K562 (cell line): ENCODE measurements at regions not wholly inside any gene's neighbourhood (a gene's known extent, or its start where the extent isn't known, plus 50 kb on each side); places are given as distances from the start of the nearest gene placed in this dataset.

Experiments
- CTBP1 ChIP-seq: fragments of 450-650 bp; IDR thresholded peaks from 2 replicates; pipeline ENCODE4 v1.6.1; 2016; ENCODE audit warnings: borderline replicate concordance
- EHMT2 ChIP-seq: fragments of 450-650 bp; IDR thresholded peaks from 2 replicates; pipeline ENCODE4 v1.6.1; 2018; ENCODE audit warnings: antibody characterized with exemption
- ELF1 ChIP-seq: fragments of 200-800 bp; sonication (Bioruptor generic); IDR thresholded peaks from 2 replicates; pipeline ENCODE4 v1.6.1; 2016; ENCODE audit warnings: missing genetic modification characterization, missing compliant biosample characterization
- HBP1 ChIP-seq: fragments of 450-650 bp; formaldehyde crosslinking; IDR thresholded peaks from 2 replicates; pipeline ENCODE4 v1.4.0; 2022; ENCODE audit warnings: missing genetic modification characterization
- IRF1 ChIP-seq: sonication (generic); formaldehyde crosslinking; IDR thresholded peaks from 2 replicates; pipeline ENCODE4 v1.8.0; 2022; ENCODE audit warnings: missing genetic modification reagents, mild to moderate bottlenecking, borderline replicate concordance
- KDM1A ChIP-seq, 2 experiments: fragments of 450-650 bp; IDR thresholded peaks; 2 replicates each; pipeline ENCODE4 v1.6.1; 2016; ENCODE audit warnings: mild to moderate bottlenecking in 2 of 2
- MLLT1 ChIP-seq, 2 experiments: fragments of 450-650 bp; IDR thresholded peaks; 2 replicates each; pipeline ENCODE4 v1.6.1; 2016
- RCOR1 ChIP-seq, 2 experiments: IDR thresholded peaks; 2 replicates each; pipeline ENCODE4 v1.6.1; 2012; ENCODE audit warnings: low read depth in 2 of 2, low read length in 2 of 2, borderline replicate concordance in 1 of 2, improper control_type of control experiment in 1 of 2
- SRSF9 ChIP-seq: fragments of 200-400 bp; formaldehyde crosslinking; IDR thresholded peaks from 2 replicates; pipeline ENCODE4 v1.6.1; 2017; ENCODE audit warnings: low read depth, low read length, borderline replicate concordance
- YBX1 ChIP-seq: fragments of 450-650 bp; IDR thresholded peaks from 2 replicates; pipeline ENCODE4 v1.7.1; 2016; ENCODE audit warnings: mild to moderate bottlenecking
- ZBTB26 ChIP-seq: fragments of 450-650 bp; formaldehyde crosslinking; IDR thresholded peaks from 2 replicates; pipeline ENCODE4 v1.4.0; 2022; ENCODE audit warnings: missing genetic modification characterization

- peak in 1 of 2 experiments; percentile 64; a peak in 1 of 4 replicates for TF ChIP-seq MLLT1 (IDR thresholded peaks at IDR 0.05)
- TF ChIP-seq ZBTB26 = 0 out of 2 replicates have a peak, but pooled peaks have one; percentile 39
- 0 out of 2 replicates have a peak, but pooled peaks have one; percentile 55 for TF ChIP-seq YBX1
- TF ChIP-seq CTBP1 = peak; percentile 50; the same call in 1 of the 2 replicates
- 0 out of 2 replicates have a peak, but pooled peaks have one; percentile 18 for TF ChIP-seq ELF1 (tag)
- TF ChIP-seq HBP1 (CRISPR knock-in tag) = peak; percentile 71; the same call in 1 of the 2 replicates
- 0 out of 4 replicates have a peak, but pooled peaks of 1 of the 2 experiments have one; percentile 19 for TF ChIP-seq RCOR1 (IDR thresholded peaks at IDR 0.05; ENCODE audit: borderline replicate concordance in 1 of 2, low read depth in 2 of 2, low read length in 2 of 2)
- no peak for TF ChIP-seq IRF1 (CRISPR knock-in tag)
- no peak for TF ChIP-seq SRSF9
- TF ChIP-seq EHMT2 = peak; percentile 88
- peak; percentile 83 to 86 for TF ChIP-seq KDM1A (IDR thresholded peaks at IDR 0.05)
These were observed 179.6 kb upstream of the GSE1 start (continued) for GRCh38 chr16:85433477-85433876.
